Astrocyte (in vitro differentiated cells and primary cell): ENCODE measurements at regions not wholly inside any gene's neighbourhood (a gene's known extent, or its start where the extent isn't known, plus 50 kb on each side); places are given as distances from the start of the nearest gene placed in this dataset.

Source experiments
- DNase-seq: peaks from one replicate; pipeline ENCODE4 v3.0.0-alpha.2; 2010; ENCODE audit warnings: low read depth
- FAIRE-seq: peaks from 2 replicates; lab custom pipeline; 2011; peaks lifted over from hg19 to GRCh38; lab: Jason Lieb, UNC
- H2AFZ ChIP-seq: 2 replicates; pipeline ENCODE4 v1.6.0; 2012; ENCODE audit warnings: low read depth, low read length, inconsistent platforms
- H3K27ac ChIP-seq: 2 replicates; pipeline ENCODE4 v1.5.1; 2011; ENCODE audit warnings: low read depth, low read length, inconsistent platforms
- H3K27me3 ChIP-seq: 2 replicates; pipeline ENCODE4 v1.6.0; 2011; ENCODE audit warnings: low read length, inconsistent platforms; ENCODE audit not compliant: insufficient read depth
- H3K36me3 ChIP-seq: 2 replicates; pipeline ENCODE4 v1.5.1; 2011; ENCODE audit warnings: low read length, inconsistent platforms; ENCODE audit not compliant: insufficient read depth
- H3K4me1 ChIP-seq: 2 replicates; pipeline ENCODE4 v1.5.1; 2011; ENCODE audit warnings: low read length, inconsistent platforms; ENCODE audit not compliant: insufficient read depth
- H3K4me2 ChIP-seq: 2 replicates; pipeline ENCODE4 v1.6.0; 2012; ENCODE audit warnings: low read length, inconsistent platforms
- H3K4me3 ChIP-seq: 2 replicates; pipeline ENCODE4 v1.5.1; 2011; ENCODE audit warnings: low read depth, mild to moderate bottlenecking, low read length, inconsistent platforms; ENCODE audit not compliant: insufficient read depth
- H3K79me2 ChIP-seq: 2 replicates; pipeline ENCODE4 v1.6.0; 2012; ENCODE audit warnings: mild to moderate bottlenecking, low read length, inconsistent platforms; ENCODE audit not compliant: insufficient read depth
- H3K9ac ChIP-seq: 2 replicates; pipeline ENCODE4 v1.6.0; 2012; ENCODE audit warnings: mild to moderate bottlenecking, low read length, inconsistent platforms
- H3K9me3 ChIP-seq: 2 replicates; pipeline ENCODE4 v1.5.1; 2012; ENCODE audit warnings: low read depth, mild to moderate bottlenecking, low read length, inconsistent platforms; ENCODE audit not compliant: insufficient read depth
- H4K20me1 ChIP-seq: 2 replicates; pipeline ENCODE4 v1.6.0; 2012; ENCODE audit warnings: low read length, inconsistent platforms; ENCODE audit not compliant: insufficient read depth
- H3K27ac Mint-ChIP-seq: one replicate; pipeline ENCODE4 v1.8.0; 2021; ENCODE audit warnings: mild to moderate bottlenecking, mixed read lengths; ENCODE audit not compliant: unreplicated experiment
- H3K27me3 Mint-ChIP-seq: one replicate; pipeline ENCODE4 v1.8.0; 2021; ENCODE audit warnings: low read depth, mixed read lengths; ENCODE audit not compliant: unreplicated experiment
- H3K36me3 Mint-ChIP-seq: one replicate; pipeline ENCODE4 v1.8.0; 2021; ENCODE audit warnings: low read depth, mixed read lengths; ENCODE audit not compliant: unreplicated experiment
- H3K4me1 Mint-ChIP-seq: one replicate; pipeline ENCODE4 v1.8.0; 2021; ENCODE audit warnings: low read depth, mixed read lengths; ENCODE audit not compliant: unreplicated experiment
- H3K4me3 Mint-ChIP-seq: one replicate; pipeline ENCODE4 v1.8.0; 2021; ENCODE audit warnings: mild to moderate bottlenecking, moderate library complexity, mixed read lengths; ENCODE audit not compliant: unreplicated experiment
- H3K9me3 Mint-ChIP-seq: one replicate; pipeline ENCODE4 v1.8.0; 2021; ENCODE audit warnings: mild to moderate bottlenecking, mixed read lengths; ENCODE audit not compliant: unreplicated experiment
- CTCF ChIP-seq: IDR thresholded peaks from 2 replicates; pipeline ENCODE4 v1.5.1; 2011; ENCODE audit warnings: low read depth, mild to moderate bottlenecking, inconsistent platforms, low read length, moderate library complexity; ENCODE audit not compliant: insufficient read depth
- EZH2 ChIP-seq: IDR thresholded peaks from 2 replicates; pipeline ENCODE4 v1.6.1; 2012; ENCODE audit warnings: mild to moderate bottlenecking, low read length, inconsistent platforms; ENCODE audit not compliant: insufficient read depth

- no peak for DNase-seq
- TF ChIP-seq EZH2 = no peak
- no peak for TF ChIP-seq CTCF
- Mint-ChIP-seq H3K27ac (no peak overlapping the region), H3K27me3 (no peaks in the 10 kb centered on the region), H3K4me1 (no peaks in the 10 kb centered on the region), H3K4me3 (no peak overlapping the region), H3K36me3 (no peaks in the 10 kb centered on the region), H3K9me3 (peaks cover 12% of the 10 kb centered on the region)
- Histone ChIP-seq H4K20me1 (no peaks in the 10 kb centered on the region), H2AFZ (no peak overlapping the region), H3K9ac (no peak overlapping the region), H3K79me2 (no peaks in the 10 kb centered on the region), H3K9me3 (peaks cover 3% of the 10 kb centered on the region), H3K27me3 (no peaks in the 10 kb centered on the region), H3K27ac (no peak overlapping the region), H3K36me3 (no peaks in the 10 kb centered on the region), H3K4me2 (no peak overlapping the region), H3K4me1 (no peaks in the 10 kb centered on the region), H3K4me3 (no peak overlapping the region)
- no peak for FAIRE-seq
Observed at GRCh38 chr20:56166781-56167465, 81.6 kb upstream of the MC3R start.

- no peak overlapping the region for H2AFZ ChIP-seq
- no peak overlapping the region for H3K4me2 ChIP-seq
- H4K20me1 ChIP-seq = no peaks in the 10 kb centered on the region
- H3K4me1 ChIP-seq = no peaks in the 10 kb centered on the region
- H3K4me3 ChIP-seq = no peak overlapping the region
- FAIRE-seq (no peak), DNase-seq (no peak)
- no peak overlapping the region for H3K9ac ChIP-seq
- Mint-ChIP-seq H3K9me3 (peaks cover 12% of the 10 kb centered on the region), H3K27ac (no peak overlapping the region), H3K4me3 (no peak overlapping the region), H3K4me1 (no peaks in the 10 kb centered on the region), H3K27me3 (no peaks in the 10 kb centered on the region), H3K36me3 (no peaks in the 10 kb centered on the region)
- TF ChIP-seq EZH2 (no peak), CTCF (peak; percentile 12)
- no peaks in the 10 kb centered on the region for H3K9me3 ChIP-seq
- no peaks in the 10 kb centered on the region for H3K36me3 ChIP-seq
- no peak overlapping the region for H3K27ac ChIP-seq
- no peaks in the 10 kb centered on the region for H3K27me3 ChIP-seq
- no peaks in the 10 kb centered on the region for H3K79me2 ChIP-seq
Observed at GRCh38 chr20:56171087-56172012, 77.2 kb upstream of the MC3R start.
